H9 (cell line): ENCODE measurements at regions not wholly inside any gene's neighbourhood (a gene's known extent, or its start where the extent isn't known, plus 50 kb on each side); places are given as distances from the start of the nearest gene placed in this dataset.

Source experiments
- DNase-seq: peaks from one replicate; pipeline ENCODE4 v3.0.0-alpha.2; 2017
- H2AFZ ChIP-seq: one replicate; pipeline ENCODE4 v1.6.1; 2013; ENCODE audit warnings: mild to moderate bottlenecking, low read length, control low read depth, moderate library complexity
- H2AK5ac ChIP-seq: 2 replicates; pipeline ENCODE4 v1.6.1; 2013; ENCODE audit warnings: low read length, control low read depth, mixed read lengths; ENCODE audit not compliant: insufficient read length
- H2BK120ac ChIP-seq: one replicate; pipeline ENCODE4 v1.6.1; 2013; ENCODE audit warnings: low read depth, mild to moderate bottlenecking, low read length, control low read depth, inconsistent platforms; ENCODE audit not compliant: poor library complexity, severe bottlenecking
- H2BK12ac ChIP-seq: 2 replicates; pipeline ENCODE4 v1.6.1; 2013; ENCODE audit warnings: low read length, control low read depth, mixed read lengths, low read depth; ENCODE audit not compliant: insufficient read length
- H2BK15ac ChIP-seq: 2 replicates; pipeline ENCODE4 v1.6.1; 2013; ENCODE audit warnings: low read depth, low read length, control low read depth
- H2BK20ac ChIP-seq: one replicate; pipeline ENCODE4 v1.6.1; 2013; ENCODE audit warnings: low read depth, mild to moderate bottlenecking, low read length, control low read depth, inconsistent platforms; ENCODE audit not compliant: poor library complexity, severe bottlenecking
- H2BK5ac ChIP-seq: 2 replicates; pipeline ENCODE4 v1.6.1; 2013; ENCODE audit warnings: low read length, control low read depth, mixed read lengths; ENCODE audit not compliant: insufficient read length
- H3K14ac ChIP-seq: 2 replicates; pipeline ENCODE4 v1.6.1; 2013; ENCODE audit warnings: low read length, control low read depth; ENCODE audit not compliant: insufficient read depth
- H3K18ac ChIP-seq: 2 replicates; pipeline ENCODE4 v1.6.1; 2013; ENCODE audit warnings: low read depth, mild to moderate bottlenecking, mixed read lengths, low read length, control low read depth; ENCODE audit not compliant: insufficient read length
- H3K23ac ChIP-seq: 2 replicates; pipeline ENCODE4 v1.6.1; 2013; ENCODE audit warnings: low read length, control low read depth, mixed read lengths, low read depth; ENCODE audit not compliant: insufficient read length
- H3K23me2 ChIP-seq: 2 replicates; pipeline ENCODE4 v1.6.1; 2013; ENCODE audit warnings: low read depth, mild to moderate bottlenecking, mixed read lengths, low read length, control low read depth; ENCODE audit not compliant: insufficient read length, poor library complexity, severe bottlenecking
- H3K27ac ChIP-seq: 2 replicates; pipeline ENCODE4 v1.5.1; 2013; ENCODE audit warnings: low read length, control low read depth, mixed read lengths, low read depth; ENCODE audit not compliant: insufficient read length
- H3K27me3 ChIP-seq: 2 replicates; pipeline ENCODE4 v1.6.1; 2013; ENCODE audit warnings: low read length, control low read depth, inconsistent platforms; ENCODE audit not compliant: insufficient read depth
- H3K4ac ChIP-seq: 2 replicates; pipeline ENCODE4 v1.6.1; 2013; ENCODE audit warnings: low read depth, mild to moderate bottlenecking, control low read depth, inconsistent platforms, low read length, moderate library complexity
- H3K4me1 ChIP-seq: 2 replicates; pipeline ENCODE4 v1.6.1; 2013; ENCODE audit warnings: low read length, control low read depth, inconsistent platforms; ENCODE audit not compliant: insufficient read depth
- H3K4me2 ChIP-seq: 2 replicates; pipeline ENCODE4 v1.6.1; 2013; ENCODE audit warnings: low read length, control low read depth, mixed read lengths; ENCODE audit not compliant: insufficient read length, insufficient read depth
- H3K56ac ChIP-seq: 2 replicates; pipeline ENCODE4 v1.6.1; 2013; ENCODE audit warnings: low read depth, mild to moderate bottlenecking, mixed read lengths, low read length, control low read depth; ENCODE audit not compliant: insufficient read length
- H3K79me1 ChIP-seq: 2 replicates; pipeline ENCODE4 v1.6.1; 2013; ENCODE audit warnings: low read depth, mild to moderate bottlenecking, moderate library complexity, low read length, control low read depth, inconsistent platforms; ENCODE audit not compliant: insufficient read depth, poor library complexity, severe bottlenecking
- H3K79me2 ChIP-seq: 2 replicates; pipeline ENCODE4 v1.6.1; 2013; ENCODE audit warnings: low read length, control low read depth, inconsistent platforms; ENCODE audit not compliant: insufficient read depth
- H3K9ac ChIP-seq: 2 replicates; pipeline ENCODE4 v1.6.1; 2013; ENCODE audit warnings: low read length, control low read depth, mixed read lengths; ENCODE audit not compliant: insufficient read length; ENCODE audit errors: extremely low read depth
- H3K9me3 ChIP-seq: one replicate; pipeline ENCODE4 v1.6.1; 2013; ENCODE audit warnings: low read depth, low read length, inconsistent platforms; ENCODE audit not compliant: control insufficient read depth
- H3T11ph ChIP-seq: one replicate; pipeline ENCODE4 v1.6.1; 2013; ENCODE audit warnings: mild to moderate bottlenecking, low read length, control low read depth, inconsistent platforms
- H4K20me1 ChIP-seq: one replicate; pipeline ENCODE4 v1.6.1; 2013; ENCODE audit not compliant: control insufficient read depth, insufficient read length, insufficient read depth
- H4K5ac ChIP-seq: 2 replicates; pipeline ENCODE4 v1.6.1; 2013; ENCODE audit warnings: low read depth, mild to moderate bottlenecking, mixed read lengths, low read length, control low read depth; ENCODE audit not compliant: insufficient read length
- H4K8ac ChIP-seq: replicated peaks from 2 replicates; pipeline ENCODE4 v1.6.1; 2013; ENCODE audit warnings: low read length, control low read depth, mixed read lengths, low read depth; ENCODE audit not compliant: insufficient read length
- H4K91ac ChIP-seq: 2 replicates; pipeline ENCODE4 v1.6.1; 2013; ENCODE audit warnings: low read depth, mild to moderate bottlenecking, moderate library complexity, mixed read lengths, low read length, control low read depth; ENCODE audit not compliant: insufficient read length
- H3K27ac Mint-ChIP-seq, 3 experiments: 2 replicates in 2 of 3; 3 replicates in 1 of 3; pipeline ENCODE4 v1.8.0; 2020 to 2021; ENCODE audit warnings: mixed read lengths in 3 of 3, mild to moderate bottlenecking in 1 of 3, moderate library complexity in 1 of 3
- H3K27me3 Mint-ChIP-seq: 2 replicates; pipeline ENCODE4 v1.8.0; 2021; ENCODE audit warnings: low read depth, mild to moderate bottlenecking, moderate library complexity, mixed read lengths
- H3K36me3 Mint-ChIP-seq, 3 experiments: 2 replicates in 2 of 3; 3 replicates in 1 of 3; pipeline ENCODE4 v1.8.0; 2020 to 2021; ENCODE audit warnings: low read depth in 3 of 3, mixed read lengths in 3 of 3; ENCODE audit not compliant: insufficient read depth in 1 of 3
- H3K4me1 Mint-ChIP-seq, 2 experiments: 2 replicates each; pipeline ENCODE4 v1.8.0; 2020; ENCODE audit warnings: mixed read lengths in 2 of 2
- H3K4me3 Mint-ChIP-seq, 2 experiments: 2 replicates in 1 of 2; 3 replicates in 1 of 2; pipeline ENCODE4 v1.8.0; 2020 to 2021; ENCODE audit warnings: mild to moderate bottlenecking in 2 of 2, mixed read lengths in 2 of 2, moderate library complexity in 1 of 2
- H3K9me3 Mint-ChIP-seq, 2 experiments: 2 replicates in 1 of 2; 3 replicates in 1 of 2; pipeline ENCODE4 v1.8.0; 2020; ENCODE audit warnings: mild to moderate bottlenecking in 2 of 2, mixed read lengths in 2 of 2, moderate library complexity in 1 of 2
- TF ChIP-seq, protein P1 (sequence below): fragments of 200-600 bp; sonication (generic); conservative IDR thresholded peaks from 3 replicates; pipeline ENCODE4 v1.8.0; 2021; ENCODE audit warnings: antibody characterized with exemption, mild to moderate bottlenecking

DNA sequence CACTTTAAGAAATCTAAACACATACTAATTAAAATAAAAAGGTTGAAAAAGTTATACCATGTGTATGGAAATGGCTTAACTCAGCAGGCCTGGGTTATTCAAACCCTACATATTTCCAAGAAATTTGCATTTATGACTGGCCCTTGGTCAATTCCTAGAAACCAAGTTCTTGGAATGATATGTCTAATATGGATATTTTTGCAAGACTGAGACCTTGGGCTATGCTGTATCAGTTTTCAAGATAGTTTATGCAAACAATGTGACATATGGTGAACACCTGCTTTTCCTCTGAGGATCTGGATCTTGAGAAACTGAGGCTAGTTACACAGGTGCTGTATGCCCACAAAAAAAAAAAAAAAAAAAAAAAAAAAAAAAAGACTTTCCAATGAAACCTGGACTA, 536.9 kb upstream of the HS3ST5 start:
- Histone ChIP-seq H3K9ac (no peak overlapping the region), H2BK12ac (no peak overlapping the region), H3K4me1 (no peaks in the 10 kb centered on the region), H3K79me2 (no peaks in the 10 kb centered on the region), H3K79me1 (no peaks in the 10 kb centered on the region), H3K23ac (no peak overlapping the region), H4K91ac (no peak overlapping the region), H3K56ac (no peak overlapping the region), H2AFZ (no peak overlapping the region), H4K8ac (no peak overlapping the region), H3T11ph (no peak overlapping the region), H2BK20ac (no peak overlapping the region), H3K9me3 (no peaks in the 10 kb centered on the region), H4K20me1 (no peaks in the 10 kb centered on the region), H3K27ac (no peak overlapping the region), H2AK5ac (no peak overlapping the region), H3K27me3 (no peaks in the 10 kb centered on the region), H3K18ac (no peak overlapping the region), H3K4ac (no peak overlapping the region), H2BK5ac (no peak overlapping the region), H3K23me2 (no peaks in the 10 kb centered on the region), H4K5ac (no peak overlapping the region), H3K14ac (no peak overlapping the region), H2BK15ac (no peak overlapping the region), H2BK120ac (no peak overlapping the region), H3K4me2 (no peak overlapping the region)
- H3K4me3 Mint-ChIP-seq, result no peak overlapping the region
- H3K36me3 Mint-ChIP-seq, result no peaks in the 10 kb centered on the region
- H3K4me1 Mint-ChIP-seq, result no peaks in the 10 kb centered on the region
- no peaks in the 10 kb centered on the region for H3K9me3 Mint-ChIP-seq
- H3K27ac Mint-ChIP-seq, result no peak overlapping the region
- H3K27me3 Mint-ChIP-seq, result no peaks in the 10 kb centered on the region
- DNase-seq, result no peak
- TF ChIP-seq, protein P1, sequence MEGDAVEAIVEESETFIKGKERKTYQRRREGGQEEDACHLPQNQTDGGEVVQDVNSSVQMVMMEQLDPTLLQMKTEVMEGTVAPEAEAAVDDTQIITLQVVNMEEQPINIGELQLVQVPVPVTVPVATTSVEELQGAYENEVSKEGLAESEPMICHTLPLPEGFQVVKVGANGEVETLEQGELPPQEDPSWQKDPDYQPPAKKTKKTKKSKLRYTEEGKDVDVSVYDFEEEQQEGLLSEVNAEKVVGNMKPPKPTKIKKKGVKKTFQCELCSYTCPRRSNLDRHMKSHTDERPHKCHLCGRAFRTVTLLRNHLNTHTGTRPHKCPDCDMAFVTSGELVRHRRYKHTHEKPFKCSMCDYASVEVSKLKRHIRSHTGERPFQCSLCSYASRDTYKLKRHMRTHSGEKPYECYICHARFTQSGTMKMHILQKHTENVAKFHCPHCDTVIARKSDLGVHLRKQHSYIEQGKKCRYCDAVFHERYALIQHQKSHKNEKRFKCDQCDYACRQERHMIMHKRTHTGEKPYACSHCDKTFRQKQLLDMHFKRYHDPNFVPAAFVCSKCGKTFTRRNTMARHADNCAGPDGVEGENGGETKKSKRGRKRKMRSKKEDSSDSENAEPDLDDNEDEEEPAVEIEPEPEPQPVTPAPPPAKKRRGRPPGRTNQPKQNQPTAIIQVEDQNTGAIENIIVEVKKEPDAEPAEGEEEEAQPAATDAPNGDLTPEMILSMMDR, result no peak
